ENCODE measurements at regions not wholly inside any gene's neighbourhood (a gene's known extent, or its start where the extent isn't known, plus 50 kb on each side); places are given as distances from the start of the nearest gene placed in this dataset.

- TF ChIP-seq ZBED1 (IDR thresholded peaks at IDR 0.05) (no peak), CCAR2 (IDR thresholded peaks at IDR 0.05; ENCODE audit: low read depth, low read length) (no peak), CBX3 (IDR thresholded peaks at IDR 0.05; ENCODE audit: borderline replicate concordance in 1 of 2, low read length in 2 of 2) (no peak), MAX (CRISPR knock-in tag; IDR thresholded peaks at IDR 0.05) (no peak), JUN (IDR thresholded peaks at IDR 0.05; ENCODE audit: borderline replicate concordance, low read depth, low read length) (no peak), JUN (CRISPR knock-in tag; IDR thresholded peaks at IDR 0.05; ENCODE audit: borderline replicate concordance) (no peak)
These were observed 79.4 kb downstream of the DACT2 start for GRCh38 chr6:168240160-168240559.
